ENCODE measurements at regions not wholly inside any gene's neighbourhood (a gene's known extent, or its start where the extent isn't known, plus 50 kb on each side); places are given as distances from the start of the nearest gene placed in this dataset.

DNA sequence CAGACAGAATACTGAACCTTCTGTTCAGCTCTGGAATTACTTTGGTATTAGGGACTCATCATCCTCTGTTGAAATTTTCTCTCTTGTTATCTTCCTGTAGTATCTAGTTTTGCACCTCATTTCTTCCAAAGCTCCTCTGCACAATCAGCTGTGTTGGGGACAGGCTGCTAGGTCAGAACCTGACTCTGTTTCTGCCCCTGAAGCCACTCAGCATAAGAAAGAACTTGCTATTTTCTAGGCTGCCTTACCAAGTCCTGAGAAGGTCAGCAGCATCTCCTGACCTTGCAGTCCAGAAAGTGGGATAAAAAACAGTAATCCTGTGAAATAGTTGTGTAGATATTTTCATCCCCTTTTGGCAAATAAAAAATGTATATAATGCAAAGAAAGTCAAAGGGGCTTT is 862.6 kb downstream of the SORCS3 start:
- H3K27me3 ChIP-seq (ENCODE audit: control insufficient read depth, insufficient read depth, low read length), result no peaks in the 10 kb centered on the region
- no peaks in the 10 kb centered on the region for H3K36me3 ChIP-seq (ENCODE audit: control insufficient read depth, insufficient read depth, low read length)
- TF ChIP-seq, protein P1, sequence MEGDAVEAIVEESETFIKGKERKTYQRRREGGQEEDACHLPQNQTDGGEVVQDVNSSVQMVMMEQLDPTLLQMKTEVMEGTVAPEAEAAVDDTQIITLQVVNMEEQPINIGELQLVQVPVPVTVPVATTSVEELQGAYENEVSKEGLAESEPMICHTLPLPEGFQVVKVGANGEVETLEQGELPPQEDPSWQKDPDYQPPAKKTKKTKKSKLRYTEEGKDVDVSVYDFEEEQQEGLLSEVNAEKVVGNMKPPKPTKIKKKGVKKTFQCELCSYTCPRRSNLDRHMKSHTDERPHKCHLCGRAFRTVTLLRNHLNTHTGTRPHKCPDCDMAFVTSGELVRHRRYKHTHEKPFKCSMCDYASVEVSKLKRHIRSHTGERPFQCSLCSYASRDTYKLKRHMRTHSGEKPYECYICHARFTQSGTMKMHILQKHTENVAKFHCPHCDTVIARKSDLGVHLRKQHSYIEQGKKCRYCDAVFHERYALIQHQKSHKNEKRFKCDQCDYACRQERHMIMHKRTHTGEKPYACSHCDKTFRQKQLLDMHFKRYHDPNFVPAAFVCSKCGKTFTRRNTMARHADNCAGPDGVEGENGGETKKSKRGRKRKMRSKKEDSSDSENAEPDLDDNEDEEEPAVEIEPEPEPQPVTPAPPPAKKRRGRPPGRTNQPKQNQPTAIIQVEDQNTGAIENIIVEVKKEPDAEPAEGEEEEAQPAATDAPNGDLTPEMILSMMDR (IDR thresholded peaks at IDR 0.05; ENCODE audit: insufficient read depth, low read length, poor library complexity, severe bottlenecking), result no peak
- H3K4me3 ChIP-seq (ENCODE audit: low read depth, low read length), result no peak overlapping the region
- DNase-seq (ENCODE audit: low read depth), result no peak

DNA sequence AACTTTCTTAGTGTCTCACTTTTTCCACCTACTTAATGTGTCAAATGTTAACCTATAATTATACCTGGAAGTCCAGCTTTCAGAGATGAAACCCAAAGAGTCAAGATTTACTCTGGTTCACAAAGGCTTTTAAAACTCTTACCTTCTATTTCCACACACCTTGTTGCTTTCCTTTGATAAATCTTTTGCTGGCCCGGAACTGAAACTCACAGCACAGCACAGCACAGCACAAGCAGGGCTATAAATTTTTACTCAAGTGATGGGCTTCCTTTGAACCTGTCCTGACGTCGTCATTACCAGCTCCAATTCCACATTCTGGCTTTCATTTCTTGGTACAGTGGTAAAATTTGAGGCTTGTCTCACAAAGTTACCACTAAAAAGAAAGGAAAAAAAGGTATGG is 861.0 kb downstream of the SORCS3 start:
- H3K36me3 ChIP-seq (ENCODE audit: control insufficient read depth, insufficient read depth, low read length), result no peaks in the 10 kb centered on the region
- TF ChIP-seq, protein P1 (IDR thresholded peaks at IDR 0.05; ENCODE audit: insufficient read depth, low read length, poor library complexity, severe bottlenecking), result no peak
- H3K4me3 ChIP-seq (ENCODE audit: low read depth, low read length), result no peak overlapping the region
- DNase-seq (ENCODE audit: low read depth), result no peak
- H3K27me3 ChIP-seq (ENCODE audit: control insufficient read depth, insufficient read depth, low read length), result no peaks in the 10 kb centered on the region

DNA sequence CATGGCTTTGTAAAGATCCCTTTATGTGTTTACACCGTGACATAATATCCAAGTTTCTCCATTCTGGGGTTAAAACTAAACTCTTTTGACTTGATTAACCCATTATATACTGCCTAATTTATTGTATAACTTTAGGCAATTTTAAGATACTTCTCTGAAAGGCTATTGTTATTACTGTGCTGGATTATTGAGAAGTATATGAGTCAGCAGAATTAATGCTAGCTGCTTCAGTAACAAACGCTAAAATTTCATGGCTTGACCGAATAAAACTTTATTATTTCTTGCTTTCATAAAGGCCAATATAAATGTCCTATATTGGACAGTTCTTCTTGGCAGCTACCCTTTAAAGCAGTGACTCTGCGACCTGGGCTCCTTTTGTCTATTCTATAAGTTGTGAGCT is 853.9 kb downstream of the SORCS3 start:
- TF ChIP-seq, protein P1 (IDR thresholded peaks at IDR 0.05; ENCODE audit: insufficient read depth, low read length, poor library complexity, severe bottlenecking), result no peak
- Histone ChIP-seq H3K27me3 (ENCODE audit: control insufficient read depth, insufficient read depth, low read length) (no peaks in the 10 kb centered on the region), H3K36me3 (ENCODE audit: control insufficient read depth, insufficient read depth, low read length) (no peaks in the 10 kb centered on the region), H3K4me3 (ENCODE audit: low read depth, low read length) (no peak overlapping the region)
- no peak for DNase-seq (ENCODE audit: low read depth)

DNA sequence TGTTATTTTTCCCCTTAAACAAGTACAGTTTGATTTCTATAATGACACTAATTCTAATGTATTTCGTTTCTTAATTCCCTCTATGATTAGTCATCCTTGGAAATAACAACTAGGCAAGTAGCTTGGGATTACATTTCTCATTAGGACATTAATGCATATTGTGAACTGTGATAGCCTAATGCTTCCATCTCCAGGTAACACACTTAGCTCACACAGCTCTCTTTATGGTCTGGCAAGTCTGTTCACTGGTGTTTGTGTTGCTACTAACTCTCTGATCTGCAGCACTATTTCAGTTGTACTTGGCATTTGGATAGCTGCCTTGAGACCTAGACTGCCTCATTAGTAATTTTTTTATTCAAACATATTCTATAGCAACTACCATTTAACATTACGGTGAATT is 853.2 kb downstream of the SORCS3 start:
- H3K36me3 ChIP-seq (ENCODE audit: control insufficient read depth, insufficient read depth, low read length), result no peaks in the 10 kb centered on the region
- DNase-seq (ENCODE audit: low read depth), result no peak
- TF ChIP-seq, protein P1 (IDR thresholded peaks at IDR 0.05; ENCODE audit: insufficient read depth, low read length, poor library complexity, severe bottlenecking), result no peak
- H3K27me3 ChIP-seq (ENCODE audit: control insufficient read depth, insufficient read depth, low read length), result no peaks in the 10 kb centered on the region
- no peak overlapping the region for H3K4me3 ChIP-seq (ENCODE audit: low read depth, low read length)

DNA sequence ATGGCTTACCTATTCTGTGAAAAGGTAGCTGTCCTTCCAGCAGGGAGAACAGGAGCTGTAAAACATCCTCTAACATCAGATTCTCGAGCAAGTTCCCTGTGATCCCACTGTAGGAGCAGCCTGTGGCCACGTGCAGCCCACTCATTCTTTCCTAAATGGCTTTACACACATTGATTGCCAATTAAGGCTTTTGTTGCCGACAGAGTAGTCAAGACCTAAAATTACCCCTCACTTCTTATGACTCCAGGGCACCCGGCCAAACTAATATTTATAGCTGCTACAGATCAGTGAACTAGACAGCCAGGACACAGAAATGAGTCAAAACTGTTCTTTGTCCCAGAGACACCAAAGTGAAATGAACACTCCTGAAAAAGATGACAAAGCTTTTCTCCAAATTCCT is 832.1 kb downstream of the SORCS3 start:
- TF ChIP-seq, protein P1 (IDR thresholded peaks at IDR 0.05; ENCODE audit: insufficient read depth, low read length, poor library complexity, severe bottlenecking), result no peak
- no peaks in the 10 kb centered on the region for H3K27me3 ChIP-seq (ENCODE audit: control insufficient read depth, insufficient read depth, low read length)
- DNase-seq (ENCODE audit: low read depth), result no peak
- H3K4me3 ChIP-seq (ENCODE audit: low read depth, low read length), result no peak overlapping the region
- H3K36me3 ChIP-seq (ENCODE audit: control insufficient read depth, insufficient read depth, low read length), result no peaks in the 10 kb centered on the region

GRCh38 chr10:105468759-105469158 is 827.7 kb downstream of the SORCS3 start:
- DNase-seq (ENCODE audit: low read depth), result no peak
- Histone ChIP-seq H3K4me3 (ENCODE audit: low read depth, low read length) (no peak overlapping the region), H3K27me3 (ENCODE audit: control insufficient read depth, insufficient read depth, low read length) (no peaks in the 10 kb centered on the region), H3K36me3 (ENCODE audit: control insufficient read depth, insufficient read depth, low read length) (no peaks in the 10 kb centered on the region)
- TF ChIP-seq, protein P1 (IDR thresholded peaks at IDR 0.05; ENCODE audit: insufficient read depth, low read length, poor library complexity, severe bottlenecking), result no peak
